ENCODE measurements at regions not wholly inside any gene's neighbourhood (a gene's known extent, or its start where the extent isn't known, plus 50 kb on each side); places are given as distances from the start of the nearest gene placed in this dataset.
"Not testable (repeated sequence)": the region's sequence is repeated elsewhere in the genome, so short reads cannot be mapped to it uniquely, and the experiment has no call there.

DNA sequence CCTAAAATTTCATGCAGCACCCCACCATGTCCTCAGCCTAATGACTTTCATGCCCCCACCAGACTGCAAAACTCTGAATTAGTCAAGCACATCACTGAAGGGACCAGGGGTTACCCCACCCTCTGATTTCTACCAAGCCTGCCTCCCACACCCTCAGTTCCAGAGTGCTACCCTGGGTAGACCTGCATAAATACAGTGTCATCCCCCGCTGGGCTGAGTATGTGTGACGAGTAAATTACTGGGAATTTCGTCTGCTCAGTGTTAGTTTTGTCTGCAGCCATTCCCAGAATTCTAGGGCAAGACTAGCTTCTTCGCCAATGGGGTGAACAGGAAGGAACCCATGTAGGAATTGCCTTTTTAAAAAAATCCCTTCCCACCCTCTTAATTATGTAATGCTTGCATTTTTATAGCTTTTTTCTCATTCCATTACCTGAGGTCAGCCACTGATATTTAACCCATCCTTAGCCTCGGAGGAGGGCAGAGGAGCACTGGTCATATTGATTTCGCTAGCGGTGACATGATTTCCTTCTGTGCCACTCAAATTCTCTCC lies 837.5 kb upstream of the DEFB115 start:
- peaks cover 0 to 30% (median 15%) of the 10 kb centered on the region in 11 donors for H3K9me3 Mint-ChIP-seq
- H3K4me3 Mint-ChIP-seq; H3K36me3 ChIP-seq (ENCODE audit: control insufficient read depth in 2 of 3, insufficient read depth in 3 of 3, low read length in 3 of 3); ATAC-seq; H3K9me3 ChIP-seq (ENCODE audit: control insufficient read depth in 2 of 3, low read length in 3 of 3); H3K27me3 ChIP-seq (ENCODE audit: control insufficient read depth in 2 of 2, insufficient read depth in 2 of 2, low read length in 2 of 2); H3K36me3 Mint-ChIP-seq; DNase-seq; intact Hi-C loops (cut with micrococcal nuclease); CTCF ChIA-PET; POLR2A ChIA-PET; H3K4me1 ChIP-seq (ENCODE audit: control insufficient read depth in 2 of 2, insufficient read depth in 2 of 2, low read length in 2 of 2); H3K27ac ChIP-seq (ENCODE audit: low read depth, low read length); H3K27ac Mint-ChIP-seq; H3K27me3 Mint-ChIP-seq; H3K4me1 Mint-ChIP-seq; H3K4me3 ChIP-seq (ENCODE audit: low read length): not testable (repeated sequence)
